Spleen (tissue), 11 donors: ENCODE measurements at regions not wholly inside any gene's neighbourhood (a gene's known extent, or its start where the extent isn't known, plus 50 kb on each side); places are given as distances from the start of the nearest gene placed in this dataset.

Experiments used
- DNase-seq: peaks from one replicate; pipeline ENCODE4 v3.0.0-alpha.2; 2020
- H3K27ac ChIP-seq, 8 donors: fragments of 200-600 bp; sonication (generic) in 7 of 8; 1 replicate in 4 of 8; 2 replicates in 4 of 8; pipeline versions ENCODE4 v1.5.0 to v1.8.0; 2016 to 2021; ENCODE audit warnings: inconsistent platforms in 4 of 8, mild to moderate bottlenecking in 4 of 8, moderate library complexity in 1 of 8
- H3K27me3 ChIP-seq, 7 donors: fragments of 200-600 bp; sonication (generic) in 6 of 7; replicated peaks in 1 of 7; 1 replicate in 4 of 7; 2 replicates in 3 of 7; pipeline versions ENCODE4 v1.5.0 to v1.8.0; 2016 to 2021; ENCODE audit warnings: inconsistent platforms in 3 of 7, mild to moderate bottlenecking in 1 of 7
- H3K36me3 ChIP-seq, 6 donors: fragments of 200-600 bp; sonication (generic) in 5 of 6; 1 replicate in 4 of 6; 2 replicates in 2 of 6; pipeline versions ENCODE4 v1.5.0 to v1.8.0; 2016 to 2021; ENCODE audit warnings: inconsistent platforms in 2 of 6
- H3K4me1 ChIP-seq, 6 donors: fragments of 200-600 bp; sonication (generic) in 5 of 6; 1 replicate in 3 of 6; 2 replicates in 3 of 6; pipeline versions ENCODE4 v1.5.0 to v1.8.0; 2016 to 2021; ENCODE audit warnings: inconsistent platforms in 3 of 6
- H3K4me3 ChIP-seq, 8 donors: fragments of 200-600 bp; sonication (generic) in 7 of 8; 1 replicate in 4 of 8; 2 replicates in 4 of 8; pipeline versions ENCODE4 v1.5.0 to v1.8.0; 2016 to 2021; ENCODE audit warnings: inconsistent platforms in 4 of 8, mild to moderate bottlenecking in 4 of 8, moderate library complexity in 2 of 8
- H3K9me3 ChIP-seq, 8 donors: fragments of 200-600 bp; sonication (generic) in 7 of 8; 1 replicate in 4 of 8; 2 replicates in 4 of 8; pipeline versions ENCODE4 v1.5.0 to v1.8.0; 2016 to 2021; ENCODE audit warnings: inconsistent platforms in 4 of 8
- CTCF ChIP-seq, 11 experiments: fragments of 200-600 bp in 7 of 11; fragments of 450-650 bp in 4 of 11; sonication (generic) in 4 of 11; IDR thresholded peaks in 8 of 11; conservative IDR thresholded peaks in 3 of 11; 1 replicate in 7 of 11; 2 replicates in 4 of 11; pipeline versions ENCODE4 v1.4.0 to v1.8.0; 2016 to 2021; ENCODE audit warnings: antibody characterized with exemption in 11 of 11, inconsistent platforms in 4 of 11, mild to moderate bottlenecking in 1 of 11
- POLR2A ChIP-seq, 3 donors: fragments of 450-650 bp; IDR thresholded peaks; one replicate each; pipeline ENCODE4 v1.5.1; 2017; ENCODE audit warnings: antibody characterized with exemption in 3 of 3, mild to moderate bottlenecking in 1 of 3
- POLR2AphosphoS5 ChIP-seq, 3 donors: sonication (generic); formaldehyde crosslinking; IDR thresholded peaks; one replicate each; pipeline ENCODE4 v1.5.1; 2017; ENCODE audit warnings: antibody characterized with exemption in 3 of 3
- WGBS, 5 donors: extraction: QIAGEN DNeasy Blood & Tissue Kit in 3 of 5; methylation state at CpG; one replicate each; pipeline versions ENCODE4 v1.1.5 to v1.1.7; 2013 to 2018; 5-methylcytosine and 5-hydroxymethylcytosine counted together
- intact Hi-C: fragments of 100-400 bp; cut with DNase I; formaldehyde crosslinking; loops from one replicate; pipeline ENCODE4 v1.15.0; 2023; ENCODE audit warnings: low total_unique reads
- donor health status: healthy with polysubstance abuse.
- donor health status: DM: no; HTN: no; CAD: no; lungs with moderate emphysema.
- donor health status: DM: no; HTN: no; CAD: no.
- donor health status: Bipolar disorder and iron deficiency.
- donor health status: healthy.
- donor health status: DM: no; HTN: no; CAD: no.
- donor health status: DM: yes; HTN: yes; CAD: no.

GRCh38 chr5:53369681-53370080 lies 110.7 kb upstream of the FST start:
- Histone ChIP-seq H3K4me3 (no peak overlapping the region), H3K36me3 (no peaks in the 10 kb centered on the region), H3K27me3 (no peaks in the 10 kb centered on the region), H3K27ac (no peak overlapping the region), H3K9me3 (no peaks in the 10 kb centered on the region), H3K4me1 (no peaks in the 10 kb centered on the region)
- no peak for TF ChIP-seq POLR2A (IDR thresholded peaks at IDR 0.05)
- TF ChIP-seq CTCF (IDR thresholded peaks at IDR 0.05 in 8 of 11, conservative IDR thresholded peaks at IDR 0.05 in 3 of 11) = no peak
- no peak for TF ChIP-seq POLR2AphosphoS5 (IDR thresholded peaks at IDR 0.05)
- intact Hi-C loops = no loop called here
- 61 to 76% (median 70%) methylated on average over 3 of the region's 3 CpGs for WGBS, 5 donors
- no peak for DNase-seq

- WGBS, 5 donors = 82 to 91% (median 85%) methylated on average over 3 of the region's 3 CpGs
- no peak for TF ChIP-seq POLR2A (IDR thresholded peaks at IDR 0.05)
- TF ChIP-seq POLR2AphosphoS5 (IDR thresholded peaks at IDR 0.05) = no peak
- no peak for TF ChIP-seq CTCF (IDR thresholded peaks at IDR 0.05 in 8 of 11, conservative IDR thresholded peaks at IDR 0.05 in 3 of 11)
- Histone ChIP-seq H3K27me3 (no peaks in the 10 kb centered on the region), H3K4me3 (no peak overlapping the region), H3K4me1 (no peaks in the 10 kb centered on the region), H3K9me3 (no peaks in the 10 kb centered on the region), H3K36me3 (no peaks in the 10 kb centered on the region), H3K27ac (no peak overlapping the region)
- intact Hi-C loops = no loop called here
- no peak for DNase-seq
Observed at GRCh38 chr5:53373451-53374158, 106.8 kb upstream of the FST start.

GRCh38 chr5:53376853-53377252 lies 103.6 kb upstream of the FST start:
- no peaks in the 10 kb centered on the region for H3K9me3 ChIP-seq
- H3K27ac ChIP-seq = no peak overlapping the region
- H3K27me3 ChIP-seq = no peaks in the 10 kb centered on the region
- no peak for DNase-seq
- H3K4me1 ChIP-seq = no peaks in the 10 kb centered on the region
- TF ChIP-seq POLR2A (IDR thresholded peaks at IDR 0.05) = no peak
- no peak for TF ChIP-seq CTCF (IDR thresholded peaks at IDR 0.05 in 8 of 11, conservative IDR thresholded peaks at IDR 0.05 in 3 of 11)
- TF ChIP-seq POLR2AphosphoS5 (IDR thresholded peaks at IDR 0.05) = no peak
- H3K36me3 ChIP-seq = no peaks in the 10 kb centered on the region
- intact Hi-C loops = no loop called here
- WGBS, 5 donors = 71 to 87% (median 80%) methylated on average over 2 of the region's 2 CpGs
- no peak overlapping the region for H3K4me3 ChIP-seq

- DNase-seq = no peak
- intact Hi-C loops = no loop called here
- 90 to 99% (median 95%) methylated on average over 2 of the region's 2 CpGs for WGBS, 5 donors
- H3K36me3 ChIP-seq = no peaks in the 10 kb centered on the region
- H3K27me3 ChIP-seq = no peaks in the 10 kb centered on the region
- H3K4me1 ChIP-seq = no peaks in the 10 kb centered on the region
- TF ChIP-seq CTCF (IDR thresholded peaks at IDR 0.05 in 8 of 11, conservative IDR thresholded peaks at IDR 0.05 in 3 of 11) (no peak), POLR2AphosphoS5 (IDR thresholded peaks at IDR 0.05) (no peak), POLR2A (IDR thresholded peaks at IDR 0.05) (no peak)
- H3K4me3 ChIP-seq = no peak overlapping the region
- no peaks in the 10 kb centered on the region for H3K9me3 ChIP-seq
- H3K27ac ChIP-seq = no peak overlapping the region
Observed at GRCh38 chr5:53378190-53378589, 102.2 kb upstream of the FST start.
